Hematopoietic multipotent progenitor cell treated with erythropoietin and hydrocortisone succinate and interleukin-3 and kit ligand, for 6 days (in vitro differentiated cells): ENCODE measurements at regions not wholly inside any gene's neighbourhood (a gene's known extent, or its start where the extent isn't known, plus 50 kb on each side); places are given as distances from the start of the nearest gene placed in this dataset.

ENCODE experiments used
- DNase-seq: peaks from one replicate; pipeline ENCODE4 v3.0.0-alpha.2; 2015

GRCh38 chr4:148522995-148523394 is 80.8 kb upstream of the NR3C2 start:
- no peak for DNase-seq

GRCh38 chr4:148515248-148515647 is 73.0 kb upstream of the NR3C2 start:
- DNase-seq: no peak

GRCh38 chr4:148514581-148514980 is 72.4 kb upstream of the NR3C2 start:
- no peak for DNase-seq

GRCh38 chr4:148514041-148514440 is 71.8 kb upstream of the NR3C2 start:
- no peak for DNase-seq

- no peak for DNase-seq
Measured at GRCh38 chr4:148510211-148510610, 68.0 kb upstream of the NR3C2 start.

GRCh38 chr4:148503681-148504080 is 61.5 kb upstream of the NR3C2 start:
- no peak for DNase-seq

- no peak for DNase-seq
Measured at GRCh38 chr4:148497258-148497657, 55.0 kb upstream of the NR3C2 start.

- DNase-seq: no peak
Measured at GRCh38 chr4:148495463-148495862, 53.2 kb upstream of the NR3C2 start.
